ENCODE measurements at regions not wholly inside any gene's neighbourhood (a gene's known extent, or its start where the extent isn't known, plus 50 kb on each side); places are given as distances from the start of the nearest gene placed in this dataset.
"Not testable (repeated sequence)": the region's sequence is repeated elsewhere in the genome, so short reads cannot be mapped to it uniquely, and the experiment has no call there.

- DNase-seq = no peak
Measured at GRCh38 chr6:126923807-126924206, 194.7 kb upstream of the RSPO3 start.

- no peak for DNase-seq
Measured at GRCh38 chr6:126926926-126927325, 191.5 kb upstream of the RSPO3 start.

GRCh38 chr6:126927841-126928240 lies 190.6 kb upstream of the RSPO3 start:
- DNase-seq = no peak

- DNase-seq = no peak
Measured at GRCh38 chr6:126937426-126937825, 181.0 kb upstream of the RSPO3 start.

GRCh38 chr6:126939784-126940183 lies 178.7 kb upstream of the RSPO3 start:
- DNase-seq = no peak

GRCh38 chr6:126941751-126942150 lies 176.7 kb upstream of the RSPO3 start:
- no peak for DNase-seq

- DNase-seq = no peak
Measured at GRCh38 chr6:126944512-126944911, 174.0 kb upstream of the RSPO3 start.

GRCh38 chr6:126945150-126945685 lies 173.3 kb upstream of the RSPO3 start:
- no peak for DNase-seq

- no peak for DNase-seq
Measured at GRCh38 chr6:126945812-126946360, 172.6 kb upstream of the RSPO3 start.

GRCh38 chr6:126947070-126947469 lies 171.4 kb upstream of the RSPO3 start:
- DNase-seq = no peak

- no peak for DNase-seq
Measured at GRCh38 chr6:126949786-126950185, 168.7 kb upstream of the RSPO3 start.

GRCh38 chr6:126955621-126956020 lies 162.8 kb upstream of the RSPO3 start:
- no peak for DNase-seq

- DNase-seq = no peak
Measured at GRCh38 chr6:126957721-126958120, 160.8 kb upstream of the RSPO3 start.

- DNase-seq = no peak
Measured at GRCh38 chr6:126959765-126960164, 158.7 kb upstream of the RSPO3 start.

GRCh38 chr6:126963077-126963809 lies 155.2 kb upstream of the RSPO3 start:
- DNase-seq = no peak

- DNase-seq = no peak
Measured at GRCh38 chr6:126967296-126968005, 151.0 kb upstream of the RSPO3 start.

GRCh38 chr6:126976253-126976797 lies 142.1 kb upstream of the RSPO3 start:
- no peak for DNase-seq

GRCh38 chr6:126983779-126984178 lies 134.7 kb upstream of the RSPO3 start:
- no peak for DNase-seq

- DNase-seq = not testable (repeated sequence)
Measured at GRCh38 chr6:126988125-126988524, 130.3 kb upstream of the RSPO3 start.

- DNase-seq = no peak
Measured at GRCh38 chr6:127000631-127001030, 117.8 kb upstream of the RSPO3 start.

- DNase-seq = no peak
Measured at GRCh38 chr6:127013865-127014264, 104.6 kb upstream of the RSPO3 start.

- no peak for DNase-seq
Measured at GRCh38 chr6:127015858-127016257, 102.6 kb upstream of the RSPO3 start.

GRCh38 chr6:127019828-127020227 lies 98.6 kb upstream of the RSPO3 start:
- DNase-seq = no peak

GRCh38 chr6:127022302-127022701 lies 96.2 kb upstream of the RSPO3 start:
- DNase-seq = no peak

Measured in activated CD4-positive, alpha-beta T cell treated with anti-CD3 and anti-CD28 coated beads, Interleukin-2, amount 50 U/mL, for 16 hours (primary cell).